Esophagus muscularis mucosa (tissue), 4 donors: ENCODE measurements at regions not wholly inside any gene's neighbourhood (a gene's known extent, or its start where the extent isn't known, plus 50 kb on each side); places are given as distances from the start of the nearest gene placed in this dataset.

ENCODE experiments used
- CTCF ChIP-seq, 3 experiments: fragments of 200-600 bp in 2 of 3; fragments of 450-650 bp in 1 of 3; sonication (generic) in 2 of 3; IDR thresholded peaks; one replicate each; pipeline ENCODE4 v1.5.1; 2017 to 2019; ENCODE audit warnings: antibody characterized with exemption in 3 of 3, mild to moderate bottlenecking in 2 of 3, moderate library complexity in 1 of 3
- EP300 ChIP-seq: sonication (generic); formaldehyde crosslinking; IDR thresholded peaks from one replicate; pipeline ENCODE4 v1.6.1; 2017; ENCODE audit warnings: antibody characterized with exemption
- POLR2A ChIP-seq: fragments of 450-650 bp; IDR thresholded peaks from one replicate; pipeline ENCODE4 v1.6.1; 2017; ENCODE audit warnings: antibody characterized with exemption, moderate library complexity, mild to moderate bottlenecking, low read depth
- POLR2AphosphoS5 ChIP-seq, 2 donors: sonication (generic); formaldehyde crosslinking; IDR thresholded peaks; one replicate each; pipeline ENCODE4 v1.6.1; 2017; ENCODE audit warnings: antibody characterized with exemption in 2 of 2

- TF ChIP-seq CTCF (IDR thresholded peaks at IDR 0.05) (no peak), POLR2A (no peak), POLR2AphosphoS5 (IDR thresholded peaks at IDR 0.05) (no peak), EP300 (no peak)
Observed at GRCh38 chr6:142631517-142632385, 313.2 kb downstream of the HIVEP2 start.
